Transverse colon (tissue), 4 donors: ENCODE measurements at regions not wholly inside any gene's neighbourhood (a gene's known extent, or its start where the extent isn't known, plus 50 kb on each side); places are given as distances from the start of the nearest gene placed in this dataset.
"Not testable (repeated sequence)": the region's sequence is repeated elsewhere in the genome, so short reads cannot be mapped to it uniquely, and the experiment has no call there.

ENCODE experiments used
- CTCF ChIP-seq, 5 experiments: fragments of 200-600 bp in 3 of 5; fragments of 450-650 bp in 2 of 5; sonication (generic) in 3 of 5; IDR thresholded peaks; 1 replicate in 2 of 5; 2 replicates in 3 of 5; pipeline ENCODE4 v1.5.1; 2016 to 2017; ENCODE audit warnings: antibody characterized with exemption in 5 of 5, inconsistent platforms in 3 of 5, mild to moderate bottlenecking in 2 of 5, moderate library complexity in 1 of 5
- EP300 ChIP-seq: sonication (generic); formaldehyde crosslinking; IDR thresholded peaks from one replicate; pipeline ENCODE4 v1.6.1; 2017; ENCODE audit warnings: antibody characterized with exemption, low read depth
- POLR2A ChIP-seq: fragments of 450-650 bp; IDR thresholded peaks from one replicate; pipeline ENCODE4 v1.6.1; 2016; ENCODE audit warnings: antibody characterized with exemption, mild to moderate bottlenecking, moderate library complexity
- POLR2AphosphoS5 ChIP-seq, 3 donors: sonication (generic); formaldehyde crosslinking; IDR thresholded peaks; one replicate each; pipeline ENCODE4 v1.6.1; 2016; ENCODE audit warnings: antibody characterized with exemption in 3 of 3

GRCh38 chr5:176757569-176757968 lies 52.8 kb upstream of the UNC5A start:
- TF ChIP-seq CTCF (IDR thresholded peaks at IDR 0.05); POLR2A; POLR2AphosphoS5 (IDR thresholded peaks at IDR 0.05); EP300: not testable (repeated sequence)
